HEK293 (cell line): ENCODE measurements at regions not wholly inside any gene's neighbourhood (a gene's known extent, or its start where the extent isn't known, plus 50 kb on each side); places are given as distances from the start of the nearest gene placed in this dataset.

ENCODE experiments used
- BCL6B ChIP-seq: fragments of 450-650 bp; formaldehyde crosslinking; IDR thresholded peaks from 2 replicates; pipeline ENCODE4 v1.5.1; 2017; ENCODE audit warnings: missing biosample characterization, missing genetic modification characterization
- EGR2 ChIP-seq: fragments of 450-650 bp; formaldehyde crosslinking; IDR thresholded peaks from 2 replicates; pipeline ENCODE4 v1.5.1; 2016; ENCODE audit warnings: low read depth, missing biosample characterization, missing genetic modification characterization
- HOXA7 ChIP-seq: sonication (generic); formaldehyde crosslinking; IDR thresholded peaks from 2 replicates; pipeline ENCODE4 v1.8.1; 2022; ENCODE audit warnings: missing genetic modification reagents, borderline replicate concordance
- INSM2 ChIP-seq: fragments of 450-650 bp; formaldehyde crosslinking; IDR thresholded peaks from 2 replicates; pipeline ENCODE4 v1.5.1; 2016; ENCODE audit warnings: missing biosample characterization, missing genetic modification characterization
- KLF1 ChIP-seq: fragments of 450-650 bp; formaldehyde crosslinking; IDR thresholded peaks from 2 replicates; pipeline ENCODE4 v1.5.1; 2016; ENCODE audit warnings: missing biosample characterization, missing genetic modification characterization
- KLF10 ChIP-seq: fragments of 450-650 bp; IDR thresholded peaks from 2 replicates; pipeline ENCODE4 v1.5.1; 2018; ENCODE audit warnings: missing biosample characterization, mild to moderate bottlenecking, missing genetic modification characterization
- MEIS1 ChIP-seq: sonication (generic); formaldehyde crosslinking; IDR thresholded peaks from 2 replicates; pipeline ENCODE4 v1.8.1; 2022; ENCODE audit warnings: missing genetic modification reagents, mild to moderate bottlenecking, borderline replicate concordance
- PBX3 ChIP-seq: sonication (generic); formaldehyde crosslinking; IDR thresholded peaks from 2 replicates; pipeline ENCODE4 v1.8.1; 2022; ENCODE audit warnings: mild to moderate bottlenecking, moderate library complexity, missing genetic modification reagents
- RBAK ChIP-seq: fragments of 450-650 bp; formaldehyde crosslinking; IDR thresholded peaks from 2 replicates; pipeline ENCODE4 v1.5.1; 2016; ENCODE audit warnings: missing biosample characterization, missing genetic modification characterization
- SALL2 ChIP-seq: fragments of 450-650 bp; formaldehyde crosslinking; IDR thresholded peaks from 2 replicates; pipeline ENCODE4 v1.5.0; 2017; ENCODE audit warnings: missing biosample characterization, mild to moderate bottlenecking, missing genetic modification characterization, borderline replicate concordance
- SCRT2 ChIP-seq: fragments of 450-650 bp; formaldehyde crosslinking; IDR thresholded peaks from 2 replicates; pipeline ENCODE4 v1.5.1; 2016; ENCODE audit warnings: missing biosample characterization, missing genetic modification characterization
- SP7 ChIP-seq: fragments of 450-650 bp; formaldehyde crosslinking; IDR thresholded peaks from 2 replicates; pipeline ENCODE4 v1.5.1; 2016; ENCODE audit warnings: missing biosample characterization, missing genetic modification characterization
- WT1 ChIP-seq: fragments of 450-650 bp; formaldehyde crosslinking; IDR thresholded peaks from 2 replicates; pipeline ENCODE4 v1.5.1; 2016; ENCODE audit warnings: missing biosample characterization, missing genetic modification characterization
- YY1 ChIP-seq: fragments of 450-650 bp; formaldehyde crosslinking; IDR thresholded peaks from 2 replicates; pipeline ENCODE4 v1.5.1; 2018; ENCODE audit warnings: missing biosample characterization, missing genetic modification characterization
- ZBTB48 ChIP-seq: fragments of 450-650 bp; formaldehyde crosslinking; IDR thresholded peaks from 2 replicates; pipeline ENCODE4 v1.5.1; 2016; ENCODE audit warnings: missing biosample characterization, missing genetic modification characterization
- ZBTB7A ChIP-seq: fragments of 450-650 bp; formaldehyde crosslinking; IDR thresholded peaks from 2 replicates; pipeline ENCODE4 v1.5.1; 2016; ENCODE audit warnings: low read depth, missing biosample characterization, missing genetic modification characterization
- ZEB2 ChIP-seq: fragments of 450-650 bp; formaldehyde crosslinking; IDR thresholded peaks from 2 replicates; pipeline ENCODE4 v1.5.1; 2016; ENCODE audit warnings: missing biosample characterization, missing genetic modification characterization
- ZFHX2 ChIP-seq: fragments of 450-650 bp; formaldehyde crosslinking; conservative IDR thresholded peaks from 2 replicates; pipeline ENCODE4 v1.5.1; 2016; ENCODE audit warnings: missing biosample characterization, missing genetic modification characterization
- ZFP3 ChIP-seq: fragments of 450-650 bp; formaldehyde crosslinking; IDR thresholded peaks from 2 replicates; pipeline ENCODE4 v1.5.1; 2016; ENCODE audit warnings: low read depth, missing biosample characterization, missing genetic modification characterization
- ZIC2 ChIP-seq: fragments of 450-650 bp; formaldehyde crosslinking; IDR thresholded peaks from 2 replicates; pipeline ENCODE4 v1.5.1; 2016; ENCODE audit warnings: missing biosample characterization, missing genetic modification characterization
- ZNF10 ChIP-seq: fragments of 450-650 bp; formaldehyde crosslinking; IDR thresholded peaks from 2 replicates; pipeline ENCODE4 v1.5.1; 2017; ENCODE audit warnings: missing biosample characterization, missing genetic modification characterization
- ZNF114 ChIP-seq: fragments of 450-650 bp; formaldehyde crosslinking; IDR thresholded peaks from 2 replicates; pipeline ENCODE4 v1.5.0; 2017; ENCODE audit warnings: missing biosample characterization, missing genetic modification characterization
- ZNF175 ChIP-seq: fragments of 450-650 bp; formaldehyde crosslinking; IDR thresholded peaks from 2 replicates; pipeline ENCODE4 v1.5.1; 2016; ENCODE audit warnings: missing biosample characterization, missing genetic modification characterization
- ZNF239 ChIP-seq: fragments of 450-650 bp; formaldehyde crosslinking; IDR thresholded peaks from 2 replicates; pipeline ENCODE4 v1.5.1; 2016; ENCODE audit warnings: missing biosample characterization, missing genetic modification characterization
- ZNF266 ChIP-seq: fragments of 450-650 bp; formaldehyde crosslinking; IDR thresholded peaks from 2 replicates; pipeline ENCODE4 v1.5.1; 2016; ENCODE audit warnings: missing biosample characterization, missing genetic modification characterization, low read depth
- ZNF274 ChIP-seq, 2 experiments: fragments of 200-500 bp in 1 of 2; fragments of 450-650 bp in 1 of 2; sonication (Bioruptor generic) in 1 of 2; formaldehyde crosslinking in 1 of 2; IDR thresholded peaks; 2 replicates each; pipeline versions ENCODE4 v1.5.1 to v1.6.1; 2014 to 2016; ENCODE audit warnings: borderline replicate concordance in 1 of 2, inconsistent platforms in 1 of 2, low read length in 1 of 2, missing biosample characterization in 1 of 2, missing genetic modification characterization in 1 of 2
- ZNF404 ChIP-seq: fragments of 450-650 bp; formaldehyde crosslinking; IDR thresholded peaks from 2 replicates; pipeline ENCODE4 v1.5.1; 2017; ENCODE audit warnings: missing biosample characterization, missing genetic modification characterization
- ZNF510 ChIP-seq: fragments of 450-650 bp; formaldehyde crosslinking; IDR thresholded peaks from 2 replicates; pipeline ENCODE4 v1.5.1; 2018; ENCODE audit warnings: mild to moderate bottlenecking, missing genetic modification characterization, missing biosample characterization; ENCODE audit not compliant: insufficient replicate concordance
- ZNF548 ChIP-seq: fragments of 450-650 bp; formaldehyde crosslinking; IDR thresholded peaks from 2 replicates; pipeline ENCODE4 v1.5.1; 2016; ENCODE audit warnings: missing biosample characterization, missing genetic modification characterization
- ZNF558 ChIP-seq: fragments of 450-650 bp; formaldehyde crosslinking; IDR thresholded peaks from 2 replicates; pipeline ENCODE4 v1.5.1; 2016; ENCODE audit warnings: missing biosample characterization, missing genetic modification characterization
- ZNF571 ChIP-seq: fragments of 450-650 bp; formaldehyde crosslinking; IDR thresholded peaks from 2 replicates; pipeline ENCODE4 v1.5.0; 2017; ENCODE audit warnings: missing biosample characterization, missing genetic modification characterization
- ZNF610 ChIP-seq: fragments of 450-650 bp; formaldehyde crosslinking; IDR thresholded peaks from 2 replicates; pipeline ENCODE4 v1.5.1; 2016; ENCODE audit warnings: missing biosample characterization, missing genetic modification characterization, borderline replicate concordance
- ZNF645 ChIP-seq: fragments of 450-650 bp; formaldehyde crosslinking; IDR thresholded peaks from 2 replicates; pipeline ENCODE4; 2016; ENCODE audit warnings: missing biosample characterization, missing genetic modification characterization
- ZNF707 ChIP-seq: fragments of 450-650 bp; formaldehyde crosslinking; IDR thresholded peaks from 2 replicates; pipeline ENCODE4 v1.5.1; 2016; ENCODE audit warnings: missing biosample characterization, missing genetic modification characterization
- ZNF768 ChIP-seq: fragments of 450-650 bp; formaldehyde crosslinking; IDR thresholded peaks from 2 replicates; pipeline ENCODE4 v1.5.1; 2018; ENCODE audit warnings: missing biosample characterization, mild to moderate bottlenecking, missing genetic modification characterization
- ZNF777 ChIP-seq: fragments of 450-650 bp; formaldehyde crosslinking; IDR thresholded peaks from 2 replicates; pipeline ENCODE4 v1.5.1; 2017; ENCODE audit warnings: missing biosample characterization, missing genetic modification characterization, borderline replicate concordance
- ZSCAN23 ChIP-seq: fragments of 450-650 bp; formaldehyde crosslinking; IDR thresholded peaks from 2 replicates; pipeline ENCODE4 v1.5.1; 2016; ENCODE audit warnings: missing biosample characterization, missing genetic modification characterization
- ZXDB ChIP-seq: fragments of 450-650 bp; formaldehyde crosslinking; IDR thresholded peaks from 2 replicates; pipeline ENCODE4 v1.5.1; 2016; ENCODE audit warnings: missing biosample characterization, missing genetic modification characterization

GRCh38 chr17:73749337-73749823, 105.1 kb upstream of the SDK2 start (continued):
- TF ChIP-seq INSM2 (tag by site-specific recombination), result no peak
- no peak for TF ChIP-seq KLF10 (tag by site-specific recombination)
- no peak for TF ChIP-seq KLF1 (tag by site-specific recombination)
- peak; percentile 60 for TF ChIP-seq ZNF558 (tag by site-specific recombination)
- TF ChIP-seq ZFHX2, result no peak
- TF ChIP-seq ZNF707 (tag by site-specific recombination), result no peak
- TF ChIP-seq ZNF274 (IDR thresholded peaks at IDR 0.05; ENCODE audit: low read length), result no peak
- no peak for TF ChIP-seq ZNF274 (tag by site-specific recombination; IDR thresholded peaks at IDR 0.05; ENCODE audit: borderline replicate concordance)
- TF ChIP-seq BCL6B (tag by site-specific recombination), result peak; percentile 33; the same call in 1 of the 2 replicates
- TF ChIP-seq ZXDB (tag by site-specific recombination), result no peak
- TF ChIP-seq RBAK (tag by site-specific recombination), result peak; percentile 89
- no peak for TF ChIP-seq ZNF645 (tag by site-specific recombination)
- no peak for TF ChIP-seq ZNF610 (tag by site-specific recombination)
- no peak for TF ChIP-seq ZIC2 (tag by site-specific recombination)
- TF ChIP-seq ZBTB48, result no peak
- TF ChIP-seq ZNF768 (tag by site-specific recombination), result no peak
- no peak for TF ChIP-seq HOXA7
- TF ChIP-seq ZEB2 (tag by site-specific recombination), result no peak
- no peak for TF ChIP-seq ZNF239 (tag by site-specific recombination)
- TF ChIP-seq YY1, result no peak
- no peak for TF ChIP-seq ZNF266 (tag by site-specific recombination)
- no peak for TF ChIP-seq ZNF510 (tag by site-specific recombination)
- no peak for TF ChIP-seq ZNF114
- TF ChIP-seq ZSCAN23 (tag by site-specific recombination), result no peak
- no peak; the same call in 1 of the 2 replicates for TF ChIP-seq ZBTB7A
- no peak for TF ChIP-seq WT1 (tag by site-specific recombination)
- TF ChIP-seq SP7 (tag by site-specific recombination), result 0 out of 2 replicates have a peak, but pooled peaks have one; percentile 53
- no peak for TF ChIP-seq ZNF10 (tag by site-specific recombination)
- no peak for TF ChIP-seq PBX3 (CRISPR knock-in tag)
- TF ChIP-seq ZNF571, result peak; percentile 72; the same call in 1 of the 2 replicates
- TF ChIP-seq ZNF175 (tag by site-specific recombination), result no peak
- no peak for TF ChIP-seq ZNF404 (tag by site-specific recombination)
- no peak for TF ChIP-seq ZNF777 (tag by site-specific recombination)
- peak; percentile 97 for TF ChIP-seq SALL2 (tag by site-specific recombination)
- no peak for TF ChIP-seq EGR2 (tag by site-specific recombination)
- TF ChIP-seq MEIS1, result no peak
- TF ChIP-seq SCRT2 (tag by site-specific recombination), result no peak
- no peak for TF ChIP-seq ZFP3 (tag by site-specific recombination)
- no peak for TF ChIP-seq ZNF548 (tag by site-specific recombination)
